Loucy (cell line): ENCODE measurements at regions not wholly inside any gene's neighbourhood (a gene's known extent, or its start where the extent isn't known, plus 50 kb on each side); places are given as distances from the start of the nearest gene placed in this dataset.

Experiments
- EZH2phosphoT487 ChIP-seq: fragments of 200-600 bp; IDR thresholded peaks from 2 replicates; pipeline ENCODE4 v1.6.1; 2018; ENCODE audit warnings: antibody characterized with exemption, mild to moderate bottlenecking, moderate library complexity, borderline replicate concordance
- TF ChIP-seq, protein P1 (sequence below): fragments of 200-600 bp; sonication (generic); conservative IDR thresholded peaks from 2 replicates; pipeline ENCODE4 v1.5.1; 2014; ENCODE audit warnings: mild to moderate bottlenecking, antibody characterized with exemption, low read length

DNA sequence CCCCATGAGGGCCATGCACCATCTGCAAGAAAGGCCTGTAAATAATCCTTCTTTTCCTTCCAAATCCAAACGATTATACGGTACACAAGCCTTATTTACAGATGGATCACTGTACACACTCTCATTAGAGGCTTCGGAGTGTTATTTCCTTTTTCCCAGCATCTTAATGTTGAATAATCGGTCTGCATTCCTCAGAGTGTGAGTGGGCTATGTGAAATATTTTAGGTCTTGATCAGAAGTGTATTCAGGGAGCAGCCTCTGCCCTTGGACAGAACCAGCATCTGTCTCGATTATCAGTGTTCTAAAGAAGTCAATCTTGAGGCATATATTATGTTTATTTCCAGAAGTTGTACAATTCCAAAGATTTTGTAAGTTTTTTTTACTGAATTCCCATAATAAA lies 340.6 kb downstream of the SEC23A start:
- no peak for TF ChIP-seq EZH2phosphoT487
- TF ChIP-seq, protein P1, sequence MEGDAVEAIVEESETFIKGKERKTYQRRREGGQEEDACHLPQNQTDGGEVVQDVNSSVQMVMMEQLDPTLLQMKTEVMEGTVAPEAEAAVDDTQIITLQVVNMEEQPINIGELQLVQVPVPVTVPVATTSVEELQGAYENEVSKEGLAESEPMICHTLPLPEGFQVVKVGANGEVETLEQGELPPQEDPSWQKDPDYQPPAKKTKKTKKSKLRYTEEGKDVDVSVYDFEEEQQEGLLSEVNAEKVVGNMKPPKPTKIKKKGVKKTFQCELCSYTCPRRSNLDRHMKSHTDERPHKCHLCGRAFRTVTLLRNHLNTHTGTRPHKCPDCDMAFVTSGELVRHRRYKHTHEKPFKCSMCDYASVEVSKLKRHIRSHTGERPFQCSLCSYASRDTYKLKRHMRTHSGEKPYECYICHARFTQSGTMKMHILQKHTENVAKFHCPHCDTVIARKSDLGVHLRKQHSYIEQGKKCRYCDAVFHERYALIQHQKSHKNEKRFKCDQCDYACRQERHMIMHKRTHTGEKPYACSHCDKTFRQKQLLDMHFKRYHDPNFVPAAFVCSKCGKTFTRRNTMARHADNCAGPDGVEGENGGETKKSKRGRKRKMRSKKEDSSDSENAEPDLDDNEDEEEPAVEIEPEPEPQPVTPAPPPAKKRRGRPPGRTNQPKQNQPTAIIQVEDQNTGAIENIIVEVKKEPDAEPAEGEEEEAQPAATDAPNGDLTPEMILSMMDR = no peak
